ENCODE measurements at regions not wholly inside any gene's neighbourhood (a gene's known extent, or its start where the extent isn't known, plus 50 kb on each side); places are given as distances from the start of the nearest gene placed in this dataset.

GRCh38 chr12:63304887-63305316 lies 153.9 kb upstream of the AVPR1A start:
- 25% methylated on average over 4 of the region's 5 CpGs for WGBS (ENCODE audit: low lambda C conversion rate)
- in situ Hi-C loops (cut with HindIII; ENCODE audit: extremely low pct_ligation_motif_present, low pct_unique_long_range_greater_than_20kb) = no loop called here
- Histone ChIP-seq H4K20me1 (ENCODE audit: insufficient read depth, low read length) (no peaks in the 10 kb centered on the region), H2AFZ (ENCODE audit: low read length) (no peak overlapping the region), H3K27ac (ENCODE audit: extremely low read length, insufficient read depth, low read length) (no peak overlapping the region), H3K36me3 (replicated peaks in 1 of 2; ENCODE audit: control insufficient read depth in 1 of 2, insufficient read depth in 2 of 2, low read length in 2 of 2) (no peaks in the 10 kb centered on the region), H3K27me3 (ENCODE audit: control insufficient read depth in 1 of 2, insufficient read depth in 2 of 2, low read length in 2 of 2) (no peaks in the 10 kb centered on the region), H3K4me1 (ENCODE audit: insufficient read depth, low read length) (no peaks in the 10 kb centered on the region), H3K4me2 (ENCODE audit: low read depth, low read length) (no peak overlapping the region), H3K9me3 (ENCODE audit: low read length) (no peaks in the 10 kb centered on the region), H3K4me3 (replicated peaks in 1 of 3; ENCODE audit: insufficient read depth in 1 of 3, low read depth in 2 of 3, low read length in 3 of 3) (no peak overlapping the region), H3K79me2 (ENCODE audit: insufficient read depth, low read length) (no peaks in the 10 kb centered on the region), H3K9ac (ENCODE audit: insufficient read depth, low read depth, low read length) (no peak overlapping the region)
- POLR2A ChIA-PET = no interaction called here
- DNase-seq (ENCODE audit: low spot score) (no peak), FAIRE-seq (no peak), ATAC-seq (no peak)
- BruUV-seq (replicated peaks) = no TSS peak
- CTCF ChIA-PET (ENCODE audit: low intra/inter-chr PET ratio, low total read pairs) = no interaction called here
- intact Hi-C loops (cut with micrococcal nuclease; ENCODE audit: unreplicated experiment) = no loop called here
- TF ChIP-seq ZFP1 (CRISPR knock-in tag; IDR thresholded peaks at IDR 0.05) (no peak), IRF9 (CRISPR knock-in tag; IDR thresholded peaks at IDR 0.05; ENCODE audit: borderline replicate concordance) (no peak), CEBPB (IDR thresholded peaks at IDR 0.05; ENCODE audit: borderline replicate concordance, low read depth, low read length) (no peak), FOXP1 (IDR thresholded peaks at IDR 0.05) (no peak), FOXP1 (CRISPR knock-in tag; IDR thresholded peaks at IDR 0.05) (no peak), KDM1A (CRISPR knock-in tag; IDR thresholded peaks at IDR 0.05) (no peak), LBX2 (CRISPR knock-in tag; IDR thresholded peaks at IDR 0.05; ENCODE audit: borderline replicate concordance) (no peak), ARHGAP35 (CRISPR knock-in tag; IDR thresholded peaks at IDR 0.05; ENCODE audit: borderline replicate concordance) (no peak), ZNF766 (CRISPR knock-in tag; IDR thresholded peaks at IDR 0.05; ENCODE audit: borderline replicate concordance) (no peak), EZH2 (conservative IDR thresholded peaks at IDR 0.05; ENCODE audit: low read depth, low read length) (no peak), TRAFD1 (CRISPR knock-in tag; IDR thresholded peaks at IDR 0.05; ENCODE audit: borderline replicate concordance) (no peak), HMG20A (CRISPR knock-in tag; IDR thresholded peaks at IDR 0.05; ENCODE audit: borderline replicate concordance) (no peak), ZBTB49 (CRISPR knock-in tag; IDR thresholded peaks at IDR 0.05; ENCODE audit: borderline replicate concordance) (no peak), NPAS2 (CRISPR knock-in tag; IDR thresholded peaks at IDR 0.05; ENCODE audit: borderline replicate concordance) (no peak), AGO1 (IDR thresholded peaks at IDR 0.05; ENCODE audit: low read depth, low read length, poor library complexity, severe bottlenecking) (no peak), ZBTB7A (CRISPR knock-in tag; IDR thresholded peaks at IDR 0.05) (no peak), ZNF883 (CRISPR knock-in tag; IDR thresholded peaks at IDR 0.05; ENCODE audit: not compliant biosample characterization) (no peak), ZNF331 (CRISPR knock-in tag; IDR thresholded peaks at IDR 0.05) (no peak), HMGA1 (CRISPR knock-in tag; conservative IDR thresholded peaks at IDR 0.05) (no peak), HNRNPK (IDR thresholded peaks at IDR 0.05; ENCODE audit: low read depth, low read length, poor library complexity, severe bottlenecking) (no peak), DR1 (CRISPR knock-in tag; IDR thresholded peaks at IDR 0.05) (no peak)

Measured in HepG2 (cell line).